HG03175 (cell line): ENCODE measurements at regions not wholly inside any gene's neighbourhood (a gene's known extent, or its start where the extent isn't known, plus 50 kb on each side); places are given as distances from the start of the nearest gene placed in this dataset.

Source experiments
- ATAC-seq: cut with Tn5 transposase; IDR thresholded peaks from one replicate; pipeline ENCODE4 v1.9.1; 2021; ENCODE audit warnings: mild to moderate bottlenecking, moderate library complexity; ENCODE audit not compliant: unreplicated experiment

DNA sequence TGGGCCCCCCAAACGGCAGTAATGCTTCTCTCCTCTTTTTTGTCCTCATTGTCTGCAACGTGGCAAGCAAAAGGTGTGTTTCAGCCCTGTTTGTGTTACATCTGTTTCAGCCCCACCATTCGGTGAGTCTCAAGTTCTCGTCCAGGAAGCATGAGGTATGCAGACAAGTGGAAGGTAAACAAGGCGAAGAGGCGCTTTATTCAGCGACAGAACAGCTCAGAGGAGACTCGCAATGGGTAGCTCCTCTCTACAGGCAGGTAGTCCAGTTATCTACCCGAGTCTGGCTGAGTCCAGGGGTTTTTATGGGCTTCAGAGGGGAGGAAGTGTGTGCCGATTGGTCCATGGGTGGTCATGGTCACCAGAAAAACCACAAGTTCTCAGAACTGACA lies 733.4 kb upstream of the CDH7 start:
- no peak for ATAC-seq

DNA sequence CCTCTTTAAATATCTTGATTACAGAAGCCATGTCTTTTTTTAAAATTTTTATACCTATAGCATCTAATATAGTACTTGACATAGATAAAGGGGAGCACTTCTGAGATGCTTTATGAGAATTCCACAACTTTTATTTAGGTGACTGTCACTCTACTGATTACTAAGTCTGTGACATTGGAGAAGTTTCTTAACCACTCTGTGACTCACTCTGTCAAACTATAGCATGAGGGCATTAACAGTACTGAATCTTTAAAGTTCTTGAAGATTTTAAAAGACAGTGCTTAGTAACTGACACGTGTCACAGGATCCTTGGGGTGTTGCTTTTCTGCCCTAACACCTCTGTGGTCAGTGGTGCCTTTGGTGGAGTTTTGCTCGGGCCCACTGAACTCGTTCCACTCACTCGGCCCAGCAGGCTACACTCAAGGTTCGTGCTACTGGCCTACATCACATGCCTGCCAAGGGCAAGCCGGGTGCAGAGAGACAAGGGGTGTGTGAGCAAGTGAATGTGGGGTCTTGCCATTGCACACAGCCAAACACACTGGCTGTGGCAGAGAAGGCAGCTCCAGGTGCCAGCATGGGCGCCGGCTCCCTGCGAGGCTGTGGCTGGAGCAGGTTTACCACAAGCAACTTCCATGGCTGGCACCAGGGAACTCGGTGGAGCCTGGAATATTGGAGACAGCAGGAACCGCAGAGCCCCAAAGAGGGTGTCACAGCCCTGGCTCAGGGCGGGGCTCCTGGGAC lies 734.0 kb upstream of the CDH7 start:
- ATAC-seq, result no peak

DNA sequence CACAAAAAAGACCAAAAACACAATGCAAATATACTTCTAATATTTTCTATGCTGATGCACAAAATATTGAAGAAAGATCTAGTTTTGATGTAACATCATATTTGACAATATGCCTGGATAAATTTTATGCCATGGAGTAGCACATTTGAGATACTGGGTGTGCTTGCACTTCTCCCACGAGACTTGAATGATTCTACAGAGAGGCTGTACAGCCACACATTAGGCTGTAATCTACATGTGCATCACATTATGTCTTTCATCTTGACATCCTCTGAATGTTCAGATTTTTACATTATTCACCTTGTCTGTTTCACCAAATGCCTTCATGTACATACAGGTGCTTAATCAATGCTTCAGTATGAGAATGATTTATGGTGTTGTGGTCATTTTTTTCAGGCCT lies 756.4 kb upstream of the CDH7 start:
- no peak for ATAC-seq

DNA sequence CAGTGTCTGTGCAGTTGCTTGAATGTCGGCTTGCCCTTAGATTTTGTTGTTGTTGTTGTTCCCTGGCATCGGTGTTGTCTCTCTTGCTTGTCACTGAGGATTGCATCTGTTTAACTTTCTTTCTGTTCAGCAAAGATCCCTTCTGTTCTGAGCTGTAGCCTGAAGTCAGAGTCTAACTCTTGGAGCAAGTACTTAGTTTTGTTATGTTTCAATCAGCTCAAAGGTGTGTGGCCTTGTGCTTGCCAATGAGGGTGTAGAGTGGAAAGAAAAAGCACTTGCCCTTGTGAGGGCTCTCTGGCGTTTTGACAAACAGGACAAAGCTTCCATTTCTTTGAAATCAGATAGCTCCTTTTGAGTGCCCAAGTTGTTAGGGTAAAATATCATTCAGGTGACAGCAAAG lies 757.1 kb upstream of the CDH7 start:
- ATAC-seq, result no peak

DNA sequence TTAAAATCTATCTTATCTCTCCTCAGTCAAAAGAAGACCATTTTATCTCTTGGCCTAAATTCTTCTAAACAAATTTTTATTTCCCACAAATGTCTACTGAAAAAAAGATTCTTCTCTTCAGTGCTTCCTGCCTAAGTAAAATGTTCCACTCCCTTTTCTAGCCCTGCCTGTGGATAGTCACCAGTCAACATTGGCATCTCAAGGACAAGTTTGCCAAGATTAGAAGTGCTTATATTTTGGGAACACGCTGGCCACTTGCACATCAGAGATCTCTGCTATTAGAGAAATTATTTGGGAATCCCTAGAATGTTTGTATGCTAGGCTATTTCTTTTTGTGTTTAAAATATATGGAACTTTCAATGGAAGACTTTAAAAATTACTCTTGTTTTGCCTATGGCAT lies 758.2 kb upstream of the CDH7 start:
- no peak for ATAC-seq

DNA sequence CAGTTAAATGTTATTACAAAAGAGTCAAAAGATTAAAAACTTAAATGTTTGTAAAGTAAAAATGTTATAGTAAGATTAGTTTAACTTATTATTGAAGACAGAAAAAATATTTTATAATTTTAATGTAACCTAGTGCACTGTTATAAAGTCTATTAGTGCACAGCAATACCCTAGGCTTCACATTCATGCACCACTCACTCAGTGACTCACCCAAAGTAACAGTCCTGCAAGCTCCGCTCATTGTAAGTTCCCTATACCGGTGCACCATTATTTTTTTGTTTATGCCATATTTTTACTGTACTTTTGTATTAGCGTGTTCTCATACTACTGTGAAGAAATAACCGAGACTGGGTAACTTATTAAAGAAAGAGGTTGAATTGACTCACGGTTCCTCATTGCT lies 759.7 kb upstream of the CDH7 start:
- ATAC-seq, result no peak

DNA sequence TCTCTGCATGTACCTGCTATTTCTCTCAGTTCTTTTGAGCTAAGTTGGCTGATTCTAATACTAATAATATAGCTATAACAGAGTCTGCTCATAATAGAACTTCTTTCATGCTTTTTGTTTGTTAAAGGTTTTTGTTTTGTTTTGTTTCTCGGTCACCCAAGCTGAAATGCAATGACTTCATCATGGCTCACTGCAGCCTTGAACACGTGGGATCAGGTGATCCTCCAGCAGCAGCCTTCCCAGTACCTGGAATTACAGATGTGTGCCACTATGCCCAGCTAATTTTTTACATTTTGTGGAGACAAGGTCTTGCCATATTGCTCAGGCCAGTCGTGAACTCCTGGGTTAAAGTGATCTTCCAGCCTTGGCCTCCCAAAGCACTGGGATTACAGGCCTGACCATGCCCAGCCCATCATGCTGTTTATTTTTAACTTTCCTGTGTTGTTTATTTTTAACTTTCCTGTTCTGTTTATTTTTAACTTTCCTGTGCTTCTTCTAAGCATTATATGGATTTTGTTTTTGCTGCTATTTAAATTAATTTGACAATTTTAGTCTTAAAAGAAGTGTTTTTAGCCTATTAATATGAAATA lies 763.8 kb upstream of the CDH7 start:
- ATAC-seq, result no peak

DNA sequence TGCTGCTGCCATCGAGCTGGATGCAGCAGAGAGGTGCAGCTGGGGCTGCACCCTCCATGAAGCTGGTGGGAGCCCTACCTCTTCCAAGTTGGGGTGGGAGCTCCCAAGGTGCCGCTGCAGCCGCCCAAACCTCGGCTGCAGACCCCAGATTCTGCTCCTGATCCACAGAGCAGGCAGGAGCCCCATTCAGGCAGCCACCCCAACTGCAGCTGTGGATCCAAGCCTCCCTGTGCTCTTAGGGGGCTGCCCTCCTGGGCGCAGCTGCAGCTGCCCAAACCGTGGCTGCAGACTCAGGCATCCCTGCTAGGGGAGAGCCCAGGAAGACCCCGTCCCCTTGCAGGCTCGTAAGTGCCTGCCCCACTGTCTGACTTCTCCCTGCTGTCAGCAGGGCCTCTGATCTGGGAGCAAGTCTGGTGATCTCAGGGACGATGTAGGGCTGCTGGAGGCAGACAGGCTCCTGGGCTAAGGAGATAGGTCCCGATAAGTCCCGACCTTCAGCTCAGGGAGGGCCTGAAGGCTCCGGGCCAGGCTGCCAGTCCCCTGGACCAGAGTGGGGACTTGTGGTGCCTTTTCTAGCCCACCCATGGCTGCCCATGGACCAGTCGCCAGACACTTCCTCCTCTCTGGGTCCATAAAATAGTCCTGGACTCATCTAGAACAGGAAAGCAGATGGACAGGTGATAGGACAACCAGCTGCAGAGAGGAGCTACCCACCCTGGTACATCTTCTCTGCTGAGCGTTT lies 767.1 kb upstream of the CDH7 start:
- no peak for ATAC-seq

DNA sequence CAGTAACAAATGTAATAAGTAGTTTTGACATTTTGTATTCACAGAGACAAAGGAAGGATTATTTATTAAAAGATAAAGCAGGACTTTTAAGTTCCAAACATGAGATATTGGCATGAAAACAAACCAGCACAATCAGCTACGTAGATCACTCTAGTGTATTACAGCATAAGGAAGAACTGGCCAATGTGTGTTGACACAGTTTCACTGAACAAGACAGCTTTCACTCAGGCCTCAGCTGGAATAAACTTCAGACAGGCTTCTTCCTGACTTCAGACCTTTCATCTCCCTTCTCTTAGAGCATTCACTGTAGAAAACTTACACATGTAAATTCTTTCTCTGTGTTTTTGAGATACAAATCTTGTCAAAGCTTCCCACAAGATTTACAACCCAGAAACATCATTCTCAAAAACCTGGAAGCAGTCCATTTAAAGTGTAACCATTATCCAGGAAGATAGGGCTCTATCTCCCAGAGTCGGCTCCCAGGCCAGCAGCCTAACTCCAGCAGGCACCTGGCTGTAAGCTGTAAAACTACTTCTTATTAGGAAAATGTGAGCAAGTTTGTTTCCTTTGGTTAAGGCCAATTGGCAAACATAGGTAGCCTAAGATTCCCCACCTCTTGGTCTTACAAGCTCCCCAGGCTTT lies 768.3 kb upstream of the CDH7 start:
- no peak for ATAC-seq

DNA sequence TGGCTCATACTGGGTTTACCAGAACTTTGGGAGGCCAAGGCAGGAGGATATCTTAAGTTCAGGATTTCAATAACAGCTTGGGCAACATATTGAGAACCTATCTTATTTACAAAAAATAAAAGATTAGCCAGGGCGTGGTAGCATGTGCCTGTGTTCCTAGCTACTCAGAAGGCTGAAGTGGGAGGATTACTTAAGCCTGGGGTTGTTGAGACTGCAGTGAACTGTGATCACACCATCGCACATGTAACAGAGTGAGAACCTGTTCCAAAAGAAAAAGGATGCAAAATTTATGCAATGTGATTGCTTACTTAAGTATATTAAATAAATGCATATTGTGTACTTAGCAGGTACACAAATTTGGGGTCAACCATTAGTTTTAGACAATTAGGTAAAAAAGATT lies 768.9 kb upstream of the CDH7 start:
- ATAC-seq, result no peak

DNA sequence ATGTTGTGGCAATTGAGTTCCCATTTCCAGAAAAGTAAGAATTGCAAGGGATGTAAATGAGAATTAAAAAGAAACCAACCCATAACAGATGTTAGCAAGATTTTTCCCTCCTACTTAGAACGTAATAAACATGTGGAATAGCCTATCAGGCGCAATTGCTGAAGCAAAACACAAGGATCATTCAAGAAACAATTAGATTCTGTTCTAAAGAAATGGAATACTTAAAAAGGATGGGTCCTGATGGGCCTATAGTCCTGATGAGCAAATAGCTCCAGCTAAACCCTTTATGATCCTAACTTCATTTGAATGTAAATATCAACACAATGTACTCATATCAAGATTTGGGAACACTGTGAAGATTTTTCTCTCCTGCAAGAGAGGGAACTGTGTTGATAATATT lies 771.0 kb upstream of the CDH7 start:
- no peak for ATAC-seq

DNA sequence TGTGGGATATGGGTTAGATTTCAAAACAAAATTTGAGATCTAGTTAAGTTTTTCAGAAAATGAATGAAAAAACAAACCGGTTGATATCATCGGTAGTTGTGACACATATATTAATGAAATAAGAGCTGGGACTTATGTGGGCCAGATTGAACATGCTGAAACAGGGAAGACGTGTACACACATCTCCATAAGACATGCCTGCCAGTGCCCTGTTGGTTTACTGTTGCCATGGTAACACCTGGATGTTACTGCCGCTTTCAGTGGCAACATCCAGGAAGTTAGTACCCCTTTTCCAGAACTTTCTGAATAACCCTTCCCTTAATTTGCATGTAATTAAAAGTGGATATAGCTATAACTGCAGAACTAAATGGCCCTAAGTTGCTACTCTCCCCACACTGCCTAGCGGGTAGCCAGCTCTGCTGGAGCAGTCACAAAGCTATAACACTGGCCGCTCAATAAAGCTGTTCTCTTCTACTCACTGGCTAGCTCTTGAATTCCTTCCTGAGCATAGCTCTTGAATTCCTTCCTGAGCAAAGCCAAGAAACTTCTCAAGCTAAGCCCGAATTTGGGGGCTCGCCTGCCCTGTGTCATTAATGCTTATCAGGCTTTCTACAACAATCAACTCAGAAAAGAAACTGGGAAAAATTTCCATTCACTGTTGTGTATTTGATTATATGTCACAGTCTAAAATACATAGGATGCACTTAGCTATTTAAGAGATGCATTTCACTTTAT lies 776.3 kb upstream of the CDH7 start:
- ATAC-seq, result no peak

DNA sequence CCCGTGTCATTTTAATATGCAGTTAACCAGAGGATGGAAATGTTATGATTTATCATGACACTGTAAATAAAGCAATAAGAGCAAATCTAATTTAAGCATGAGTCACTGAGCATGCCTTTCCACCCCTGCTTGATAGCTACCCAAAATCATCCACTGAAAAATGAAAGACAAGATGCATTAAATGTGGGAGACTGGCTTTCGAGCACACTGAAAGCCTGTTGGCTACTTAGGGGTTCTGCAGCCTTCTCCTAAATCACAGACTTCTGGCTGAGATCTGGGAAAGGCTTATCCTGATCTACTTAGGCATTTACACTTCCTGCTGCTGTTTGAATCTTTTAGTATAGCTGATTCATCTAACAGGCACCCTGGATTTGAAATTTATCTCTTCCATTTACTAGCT lies 778.3 kb upstream of the CDH7 start:
- no peak for ATAC-seq

DNA sequence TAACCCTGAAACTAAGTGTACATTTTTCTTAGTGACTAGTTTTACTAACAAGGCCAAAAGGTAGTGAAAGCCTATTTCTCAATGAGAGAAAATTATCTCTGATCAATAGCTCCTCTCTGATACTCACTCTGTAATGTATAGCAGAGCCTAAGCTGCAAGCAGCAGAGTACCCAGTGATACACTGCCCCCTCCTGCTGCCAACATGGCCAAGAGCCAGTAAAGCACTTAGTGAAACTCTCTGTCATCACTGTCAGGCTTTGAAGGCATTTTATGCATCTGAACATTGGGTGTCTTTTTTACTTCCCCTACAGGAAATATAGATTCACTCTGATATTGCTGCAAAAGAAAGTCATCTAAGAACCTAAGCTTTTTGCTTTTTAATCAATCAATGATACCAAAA lies 784.1 kb upstream of the CDH7 start:
- ATAC-seq, result no peak

DNA sequence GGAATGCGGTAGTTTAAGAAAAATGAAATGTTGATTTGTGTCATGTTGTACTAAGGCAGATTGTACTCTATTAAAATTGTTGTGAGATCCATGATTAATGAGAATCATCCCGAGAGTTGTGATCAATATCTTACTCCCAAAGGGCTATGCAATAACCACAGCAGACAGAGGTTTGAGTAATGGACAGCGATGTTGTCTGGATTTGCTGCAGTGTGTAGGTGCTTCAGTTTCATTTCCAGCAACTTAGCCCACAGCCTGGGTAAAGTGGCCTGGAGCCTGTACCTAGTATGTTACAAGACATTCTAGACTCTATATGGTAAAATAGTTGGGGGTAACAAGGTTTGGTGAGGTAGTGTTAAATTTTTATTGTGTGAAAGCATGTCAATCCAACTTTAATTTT lies 794.3 kb upstream of the CDH7 start:
- no peak for ATAC-seq

DNA sequence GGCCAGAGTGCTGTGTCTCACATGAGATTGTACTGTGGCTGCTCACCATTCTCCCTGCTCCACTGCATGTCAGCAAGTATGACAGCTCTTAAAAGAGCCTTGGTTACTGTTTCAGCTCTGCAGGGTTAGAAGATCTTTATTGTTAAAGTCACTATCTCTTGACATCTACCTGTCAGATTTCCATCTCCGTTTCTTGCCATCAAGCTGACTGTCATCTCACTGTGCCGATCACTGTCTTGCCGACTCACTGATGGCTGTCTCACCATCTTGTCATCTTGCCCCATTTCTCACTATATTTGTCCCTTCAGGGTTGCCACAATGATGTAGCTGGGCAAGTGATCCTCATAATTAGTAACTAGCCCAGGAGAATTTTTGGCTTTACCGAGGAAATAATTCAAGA lies 800.9 kb upstream of the CDH7 start:
- ATAC-seq, result no peak

DNA sequence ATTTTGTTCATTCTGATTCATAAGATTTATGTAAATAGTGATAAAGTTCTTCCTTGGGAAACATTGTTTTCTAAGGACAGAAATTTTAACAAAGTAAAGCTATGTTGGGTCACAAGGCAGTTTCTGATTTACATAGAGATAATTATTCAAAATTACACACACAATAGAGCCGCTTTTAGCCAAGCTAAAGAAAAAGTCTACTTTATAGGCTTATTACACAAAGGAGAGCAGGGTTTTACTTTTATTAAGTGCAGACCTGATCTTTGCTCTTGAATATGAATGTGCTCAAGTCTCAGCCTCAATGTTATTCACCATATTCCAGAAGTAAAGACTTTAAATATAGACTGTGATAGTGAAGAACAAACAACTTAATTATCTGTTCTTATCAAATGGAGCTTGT lies 787.8 kb upstream of the LINC00305 start:
- ATAC-seq, result no peak

DNA sequence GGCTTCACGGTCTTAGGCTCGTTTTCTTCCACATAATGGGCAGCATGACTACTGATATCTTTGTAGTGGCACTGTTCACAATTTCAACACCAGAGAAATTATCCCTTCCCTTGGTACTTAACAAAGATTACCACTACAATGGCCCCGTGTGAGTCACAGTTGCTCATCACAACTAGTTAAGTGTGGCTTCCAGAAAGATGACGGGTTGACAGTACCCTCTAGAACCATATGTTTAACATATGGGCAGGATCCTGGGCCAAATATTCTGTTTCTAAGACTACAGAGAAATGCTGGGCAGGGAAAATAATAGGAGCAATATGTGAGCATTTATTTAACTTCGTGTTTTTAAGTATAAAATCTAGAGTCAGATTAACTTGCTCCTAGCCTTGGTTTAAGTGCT lies 780.1 kb upstream of the LINC00305 start:
- ATAC-seq, result no peak

DNA sequence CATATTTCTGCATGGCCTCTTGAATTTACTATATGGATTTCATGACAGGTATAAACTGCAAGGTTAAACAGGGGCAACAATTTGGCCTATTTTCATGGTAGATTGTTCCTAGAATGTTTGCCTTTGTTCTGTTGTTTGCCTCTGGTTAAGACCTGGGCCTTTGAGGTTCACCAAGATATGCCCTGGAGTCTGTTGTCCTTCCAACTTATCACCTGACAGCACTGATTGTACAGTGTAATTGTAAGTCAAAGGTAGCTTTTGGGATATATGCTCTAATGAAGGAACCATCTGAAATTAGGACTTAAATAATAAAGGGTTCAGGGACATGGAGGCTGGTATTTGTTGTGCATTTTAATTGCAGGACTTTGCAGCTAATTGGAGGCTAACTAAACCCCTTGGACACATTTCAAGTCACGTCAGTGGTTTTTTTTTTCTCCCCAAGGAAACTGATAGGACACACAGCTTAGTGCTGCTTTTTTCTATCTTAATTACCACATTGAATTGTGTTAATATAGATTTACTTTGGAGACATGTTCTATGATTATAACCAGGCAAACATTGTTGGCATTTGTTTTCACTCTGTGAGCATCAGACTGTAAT lies 771.2 kb upstream of the LINC00305 start:
- no peak for ATAC-seq

DNA sequence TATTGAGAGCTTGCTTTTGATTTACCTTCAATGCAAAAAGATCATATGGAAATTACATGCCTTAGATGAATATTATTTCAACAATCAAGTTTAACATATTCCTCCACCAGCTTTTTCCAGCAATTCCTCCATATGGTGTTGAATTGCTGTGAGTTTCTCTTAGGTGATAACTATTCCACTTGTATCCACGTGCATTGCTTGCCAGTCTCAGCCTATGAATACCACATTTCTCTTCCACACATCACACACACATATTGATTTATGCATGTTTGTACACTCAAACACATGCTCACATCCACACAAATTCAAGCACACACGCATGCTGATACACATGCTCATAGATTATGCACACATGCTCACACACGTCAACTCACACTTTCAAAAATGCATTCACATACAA lies 770.0 kb upstream of the LINC00305 start:
- ATAC-seq, result no peak

DNA sequence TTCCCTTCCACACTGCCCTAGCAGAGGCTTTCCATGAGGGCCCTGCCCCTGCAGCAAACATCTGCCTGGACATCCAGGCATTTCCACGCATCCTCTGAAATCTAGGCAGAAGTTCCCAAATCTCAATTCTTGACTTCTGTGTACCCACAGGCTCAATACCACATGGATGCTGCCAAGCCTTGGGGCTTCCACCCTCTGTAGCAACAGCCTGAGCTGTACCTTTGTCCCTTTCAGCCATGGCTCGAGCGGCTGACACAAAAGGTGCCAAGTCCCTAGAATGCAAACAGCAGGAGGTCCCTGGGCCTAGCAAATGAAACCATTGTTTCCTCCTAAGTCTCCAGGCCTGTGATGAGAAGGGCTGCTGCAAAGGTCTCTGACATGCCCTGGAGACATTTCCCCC lies 744.5 kb upstream of the LINC00305 start:
- no peak for ATAC-seq
